ENCODE measurements at regions not wholly inside any gene's neighbourhood (a gene's known extent, or its start where the extent isn't known, plus 50 kb on each side); places are given as distances from the start of the nearest gene placed in this dataset.

- TF ChIP-seq CTCF (IDR thresholded peaks at IDR 0.05 in 8 of 11, conservative IDR thresholded peaks at IDR 0.05 in 3 of 11) (no peak), POLR2AphosphoS5 (IDR thresholded peaks at IDR 0.05) (no peak)
These were observed 248.7 kb upstream of the PIK3C3 start for GRCh38 chr18:41706301-41706700.
